Panc1 (cell line): ENCODE measurements at regions not wholly inside any gene's neighbourhood (a gene's known extent, or its start where the extent isn't known, plus 50 kb on each side); places are given as distances from the start of the nearest gene placed in this dataset.

Source experiments
- ATAC-seq: fragments of 200-7000 bp; cut with Tn5 transposase; 2 replicates; pipeline ENCODE4 v1.9.1; 2020; ENCODE audit warnings: mild to moderate bottlenecking, moderate library complexity
- BruUV-seq: library from RNA; stranded (reverse); fragments of 400-500 nt; replicated peaks from 2 replicates; lab custom pipeline; 2021; lab: Mats Ljungman, UMichigan
- CTCF ChIA-PET: fragments of 300-600 bp; sonication (Branson Sonifier 250); formaldehyde crosslinking; loops from one replicate; lab custom pipeline; 2022; ENCODE audit warnings: antibody characterized with exemption; lab: Charles Lee
- POLR2A ChIA-PET: fragments of 300-600 bp; sonication (Branson Sonifier 250); formaldehyde crosslinking; loops from one replicate; lab custom pipeline; 2022; ENCODE audit warnings: antibody characterized with exemption; lab: Charles Lee
- DNase-seq: peaks from one replicate; pipeline ENCODE4 v3.0.0-alpha.2; 2010; ENCODE audit warnings: low read depth, low spot score
- H3K27ac ChIP-seq: 2 replicates; pipeline ENCODE4 v1.5.1; 2011; ENCODE audit warnings: mild to moderate bottlenecking, low read length, inconsistent platforms
- H3K27me3 ChIP-seq: fragments of 200-500 bp; sonication (Bioruptor generic); 2 replicates; pipeline ENCODE4 v1.6.0; 2014; ENCODE audit warnings: low read length, inconsistent platforms; ENCODE audit not compliant: control insufficient read depth, insufficient read depth
- H3K36me3 ChIP-seq: fragments of 200-500 bp; sonication (Bioruptor generic); 2 replicates; pipeline ENCODE4 v1.5.1; 2014; ENCODE audit warnings: inconsistent platforms, mild to moderate bottlenecking, low read length, moderate library complexity; ENCODE audit not compliant: control insufficient read depth, insufficient read depth
- H3K4me1 ChIP-seq: 2 replicates; pipeline ENCODE4 v1.5.1; 2011; ENCODE audit warnings: inconsistent platforms, mild to moderate bottlenecking, low read length, moderate library complexity; ENCODE audit not compliant: control insufficient read depth, insufficient read depth
- H3K4me3 ChIP-seq, 2 experiments: 2 replicates each; pipeline ENCODE4 v1.5.1; 2011 to 2012; ENCODE audit warnings: low read depth in 2 of 2, low read length in 2 of 2, mild to moderate bottlenecking in 2 of 2, inconsistent platforms in 1 of 2, moderate library complexity in 1 of 2
- H3K9me3 ChIP-seq: fragments of 200-500 bp; sonication (Bioruptor generic); 2 replicates; pipeline ENCODE4 v1.5.1; 2014; ENCODE audit warnings: low read depth, mild to moderate bottlenecking, inconsistent platforms, low read length, moderate library complexity; ENCODE audit not compliant: control insufficient read depth, insufficient read depth
- CTCF ChIP-seq: fragments of 450-650 bp; IDR thresholded peaks from 2 replicates; pipeline ENCODE4 v1.5.1; 2017; ENCODE audit warnings: mild to moderate bottlenecking
- POLR2AphosphoS5 ChIP-seq: IDR thresholded peaks from 2 replicates; pipeline ENCODE4 v1.6.1; 2012; ENCODE audit warnings: mild to moderate bottlenecking, low read depth, low read length, moderate library complexity
- REST ChIP-seq, 2 experiments: IDR thresholded peaks; 2 replicates each; pipeline ENCODE4 v1.6.1; 2011 to 2012; ENCODE audit warnings: low read depth in 2 of 2, control low read depth in 1 of 2, low read length in 1 of 2, mild to moderate bottlenecking in 1 of 2, moderate library complexity in 1 of 2; ENCODE audit not compliant: insufficient read depth in 1 of 2
- SIN3A ChIP-seq: IDR thresholded peaks from 2 replicates; pipeline ENCODE4 v1.6.1; 2012; ENCODE audit warnings: low read depth, mild to moderate bottlenecking, low read length, moderate library complexity, borderline replicate concordance; ENCODE audit not compliant: insufficient read depth
- TCF7L2 ChIP-seq: IDR thresholded peaks from 2 replicates; pipeline ENCODE4 v1.6.1; 2011; ENCODE audit warnings: mild to moderate bottlenecking, low read depth, low read length, inconsistent platforms
- in situ Hi-C: cut with HindIII; loops from 2 replicates; pipeline ENCODE4 v1.10.0; 2016; ENCODE audit warnings: low sequenced_read_pairs, low pct_unique_long_range_greater_than_20kb
- intact Hi-C: fragments of 100-400 bp; cut with micrococcal nuclease; formaldehyde crosslinking; loops from one replicate; pipeline ENCODE4 v1.10.0; 2022; ENCODE audit not compliant: unreplicated experiment

GRCh38 chr1:73910466-73910865 lies 287.5 kb downstream of the LRRIQ3 start:
- H3K27ac ChIP-seq: no peak overlapping the region
- CTCF ChIA-PET: no interaction called here
- TF ChIP-seq REST (IDR thresholded peaks at IDR 0.05; ENCODE audit: insufficient read depth in 1 of 2, low read depth in 2 of 2, low read length in 1 of 2) (no peak), TCF7L2 (no peak), POLR2AphosphoS5 (no peak), SIN3A (no peak), CTCF (no peak)
- H3K27me3 ChIP-seq: no peaks in the 10 kb centered on the region
- no peaks in the 10 kb centered on the region for H3K9me3 ChIP-seq
- H3K4me3 ChIP-seq: no peak overlapping the region
- no peak for ATAC-seq
- in situ Hi-C loops: no loop called here
- no TSS peak for BruUV-seq
- H3K36me3 ChIP-seq: no peaks in the 10 kb centered on the region
- DNase-seq: no peak
- intact Hi-C loops: no loop called here
- POLR2A ChIA-PET: no interaction called here
- no peaks in the 10 kb centered on the region for H3K4me1 ChIP-seq

- intact Hi-C loops: no loop called here
- ATAC-seq (no peak), DNase-seq (no peak)
- TF ChIP-seq CTCF (no peak), SIN3A (no peak), REST (IDR thresholded peaks at IDR 0.05; ENCODE audit: insufficient read depth in 1 of 2, low read depth in 2 of 2, low read length in 1 of 2) (no peak)
- BruUV-seq: no TSS peak
- POLR2A ChIA-PET: no interaction called here
- in situ Hi-C loops: no loop called here
- H3K9me3 ChIP-seq: no peaks in the 10 kb centered on the region
- no peak overlapping the region for H3K4me3 ChIP-seq
- no peak overlapping the region for H3K27ac ChIP-seq
- H3K27me3 ChIP-seq: no peaks in the 10 kb centered on the region
- CTCF ChIA-PET: no interaction called here
- H3K4me1 ChIP-seq: no peaks in the 10 kb centered on the region
- no peaks in the 10 kb centered on the region for H3K36me3 ChIP-seq
Observed at GRCh38 chr1:73910062-73910461, 287.9 kb downstream of the LRRIQ3 start.
